ENCODE measurements at regions not wholly inside any gene's neighbourhood (a gene's known extent, or its start where the extent isn't known, plus 50 kb on each side); places are given as distances from the start of the nearest gene placed in this dataset.

GRCh38 chr5:155116456-155117251 lies 103.1 kb downstream of the KIF4B start:
- no peak for DNase-seq (ENCODE audit: low read depth, low spot score)
- Histone ChIP-seq H3K27me3 (ENCODE audit: insufficient read depth, low read length) (peaks cover 14% of the 10 kb centered on the region; the same call in 1 of the 2 replicates), H2AFZ (ENCODE audit: low read depth, low read length, poor library complexity, severe bottlenecking) (no peak overlapping the region), H3K4me2 (ENCODE audit: low read length) (no peak overlapping the region), H4K20me1 (ENCODE audit: insufficient read depth) (no peaks in the 10 kb centered on the region), H3K9ac (ENCODE audit: low read length) (no peak overlapping the region), H3K79me2 (ENCODE audit: insufficient read depth, low read length) (no peaks in the 10 kb centered on the region), H3K4me1 (ENCODE audit: control insufficient read depth in 1 of 2, insufficient read depth in 2 of 2, low read length in 2 of 2) (no peaks in the 10 kb centered on the region), H3K4me3 (replicated peaks in 1 of 2; ENCODE audit: low read depth in 1 of 2, low read length in 2 of 2) (no peak overlapping the region), H3K27ac (ENCODE audit: low read depth, low read length) (no peak overlapping the region), H3K36me3 (ENCODE audit: control insufficient read depth in 1 of 2, insufficient read depth in 2 of 2, low read length in 2 of 2) (no peaks in the 10 kb centered on the region), H3K9me2 (ENCODE audit: insufficient read depth) (no peaks in the 10 kb centered on the region), H3K9me3 (ENCODE audit: control insufficient read depth in 1 of 2, insufficient read depth in 1 of 2, low read depth in 1 of 2, low read length in 2 of 2) (no peaks in the 10 kb centered on the region)
- POLR2A ChIA-PET, result interaction anchor here (0.6 kb wide), 1 partner anchor 34 kb away, joined by 3 read pairs; no protein-coding TSS in a partner anchor
- no peak for TF ChIP-seq CTCF (IDR thresholded peaks at IDR 0.05 in 2 of 3, conservative IDR thresholded peaks at IDR 0.05 in 1 of 3; ENCODE audit: borderline replicate concordance in 1 of 3, insufficient read depth in 1 of 3, low read depth in 2 of 3, low read length in 2 of 3)
- TF ChIP-seq POLR2A (IDR thresholded peaks at IDR 0.05; ENCODE audit: borderline replicate concordance, extremely low read depth, insufficient read depth, insufficient read length), result no peak
- no peak for TF ChIP-seq RAD21 (IDR thresholded peaks at IDR 0.05; ENCODE audit: low read depth)
- TF ChIP-seq ZBTB33 (IDR thresholded peaks at IDR 0.05; ENCODE audit: extremely low read depth, insufficient replicate concordance, low read length), result no peak
- BruUV-seq (replicated peaks), result no TSS peak
- CTCF ChIA-PET, result no interaction called here
- intact Hi-C loops (cut with micrococcal nuclease), result no loop called here
- ATAC-seq, result no peak
- RAD21 ChIA-PET (ENCODE audit: low non-redundant PET in 1 of 2, low total read pairs in 2 of 2, uncharacterized antibody in 2 of 2, unreplicated experiment in 2 of 2), result no interaction called here
